Uterus (tissue), 2 donors: ENCODE measurements at regions not wholly inside any gene's neighbourhood (a gene's known extent, or its start where the extent isn't known, plus 50 kb on each side); places are given as distances from the start of the nearest gene placed in this dataset.
A peak's percentile ranks its signal among the peaks of the same experiment; 100 is the strongest.

ENCODE experiments used
- POLR2A ChIP-seq, 2 donors: fragments of 450-650 bp; IDR thresholded peaks; one replicate each; pipeline ENCODE4 v1.6.1; 2016; ENCODE audit warnings: antibody characterized with exemption in 2 of 2, mild to moderate bottlenecking in 1 of 2, moderate library complexity in 1 of 2
- TF ChIP-seq, protein P1 (sequence below), 4 experiments: fragments of 200-600 bp in 2 of 4; fragments of 450-650 bp in 2 of 4; sonication (generic) in 2 of 4; IDR thresholded peaks; one replicate each; pipeline ENCODE4 v1.5.1; 2016 to 2019; ENCODE audit warnings: antibody characterized with exemption in 4 of 4, mild to moderate bottlenecking in 2 of 4, moderate library complexity in 1 of 4

DNA sequence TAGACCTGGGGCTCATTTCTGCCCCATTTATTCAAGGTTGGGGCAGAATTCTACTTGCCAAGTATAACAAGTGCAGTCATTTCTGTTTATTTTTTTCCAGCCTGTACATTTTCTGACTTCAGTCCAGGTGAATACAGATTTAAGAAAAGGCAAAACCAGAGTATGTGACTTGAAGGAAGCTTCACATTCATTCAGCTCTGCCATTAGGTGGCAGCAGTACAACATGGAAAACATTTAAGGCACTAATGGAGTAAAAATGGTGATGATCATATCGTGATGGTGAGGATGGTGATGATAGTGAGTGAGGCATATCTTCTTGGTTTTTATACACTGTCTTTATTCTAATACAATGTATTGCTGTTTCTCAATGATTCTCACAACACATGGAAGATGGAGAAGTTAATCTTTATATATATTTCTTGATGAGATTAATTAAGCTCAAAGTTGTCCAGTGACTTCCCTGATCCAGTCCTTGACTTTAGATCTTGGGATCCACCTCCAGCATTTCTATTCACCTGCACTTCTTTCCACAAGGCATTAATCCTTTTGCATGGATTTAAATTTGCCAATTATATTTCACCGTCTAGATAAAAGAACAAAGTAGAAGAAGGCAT is 176.7 kb upstream of the SEL1L start:
- TF ChIP-seq, protein P1, sequence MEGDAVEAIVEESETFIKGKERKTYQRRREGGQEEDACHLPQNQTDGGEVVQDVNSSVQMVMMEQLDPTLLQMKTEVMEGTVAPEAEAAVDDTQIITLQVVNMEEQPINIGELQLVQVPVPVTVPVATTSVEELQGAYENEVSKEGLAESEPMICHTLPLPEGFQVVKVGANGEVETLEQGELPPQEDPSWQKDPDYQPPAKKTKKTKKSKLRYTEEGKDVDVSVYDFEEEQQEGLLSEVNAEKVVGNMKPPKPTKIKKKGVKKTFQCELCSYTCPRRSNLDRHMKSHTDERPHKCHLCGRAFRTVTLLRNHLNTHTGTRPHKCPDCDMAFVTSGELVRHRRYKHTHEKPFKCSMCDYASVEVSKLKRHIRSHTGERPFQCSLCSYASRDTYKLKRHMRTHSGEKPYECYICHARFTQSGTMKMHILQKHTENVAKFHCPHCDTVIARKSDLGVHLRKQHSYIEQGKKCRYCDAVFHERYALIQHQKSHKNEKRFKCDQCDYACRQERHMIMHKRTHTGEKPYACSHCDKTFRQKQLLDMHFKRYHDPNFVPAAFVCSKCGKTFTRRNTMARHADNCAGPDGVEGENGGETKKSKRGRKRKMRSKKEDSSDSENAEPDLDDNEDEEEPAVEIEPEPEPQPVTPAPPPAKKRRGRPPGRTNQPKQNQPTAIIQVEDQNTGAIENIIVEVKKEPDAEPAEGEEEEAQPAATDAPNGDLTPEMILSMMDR (IDR thresholded peaks at IDR 0.05): peak in 3 of 4 experiments; percentile 31 to 36 (median 34)
- no peak for TF ChIP-seq POLR2A (IDR thresholded peaks at IDR 0.05)
